HFF-Myc (cell line): ENCODE measurements at regions not wholly inside any gene's neighbourhood (a gene's known extent, or its start where the extent isn't known, plus 50 kb on each side); places are given as distances from the start of the nearest gene placed in this dataset.

ENCODE experiments used
- DNase-seq: peaks from one replicate; pipeline ENCODE4 v3.0.0-alpha.2; 2011; ENCODE audit warnings: low read depth; ENCODE audit errors: extremely low read depth
- H3K4me3 ChIP-seq: replicated peaks from 2 replicates; pipeline ENCODE4 v1.5.1; 2011; ENCODE audit warnings: low read depth, mild to moderate bottlenecking, control low read depth, low read length
- TF ChIP-seq, protein P1 (sequence below): IDR thresholded peaks from 2 replicates; pipeline ENCODE4 v1.5.1; 2012; ENCODE audit warnings: mild to moderate bottlenecking, low read depth, low read length, control low read depth; ENCODE audit errors: missing control alignments

DNA sequence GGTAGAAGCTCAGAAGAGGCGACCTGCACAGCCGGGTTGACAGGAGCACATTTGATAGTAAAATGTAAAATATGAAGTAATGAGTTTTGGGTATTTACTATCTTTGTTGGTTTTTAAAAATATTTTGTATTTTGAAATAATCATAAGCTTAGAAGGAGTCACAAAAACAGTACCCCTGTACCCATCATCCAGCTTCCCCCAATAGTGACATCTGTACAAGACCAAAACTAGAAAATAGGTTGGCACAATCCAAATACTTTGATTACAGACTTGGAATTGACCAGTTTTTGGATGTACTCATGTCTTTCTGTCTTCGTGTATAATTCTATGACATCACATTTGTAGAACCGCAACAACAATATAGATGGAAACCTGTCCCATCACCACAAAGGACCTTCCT, 413.1 kb upstream of the PODXL start:
- DNase-seq = no peak
- TF ChIP-seq, protein P1, sequence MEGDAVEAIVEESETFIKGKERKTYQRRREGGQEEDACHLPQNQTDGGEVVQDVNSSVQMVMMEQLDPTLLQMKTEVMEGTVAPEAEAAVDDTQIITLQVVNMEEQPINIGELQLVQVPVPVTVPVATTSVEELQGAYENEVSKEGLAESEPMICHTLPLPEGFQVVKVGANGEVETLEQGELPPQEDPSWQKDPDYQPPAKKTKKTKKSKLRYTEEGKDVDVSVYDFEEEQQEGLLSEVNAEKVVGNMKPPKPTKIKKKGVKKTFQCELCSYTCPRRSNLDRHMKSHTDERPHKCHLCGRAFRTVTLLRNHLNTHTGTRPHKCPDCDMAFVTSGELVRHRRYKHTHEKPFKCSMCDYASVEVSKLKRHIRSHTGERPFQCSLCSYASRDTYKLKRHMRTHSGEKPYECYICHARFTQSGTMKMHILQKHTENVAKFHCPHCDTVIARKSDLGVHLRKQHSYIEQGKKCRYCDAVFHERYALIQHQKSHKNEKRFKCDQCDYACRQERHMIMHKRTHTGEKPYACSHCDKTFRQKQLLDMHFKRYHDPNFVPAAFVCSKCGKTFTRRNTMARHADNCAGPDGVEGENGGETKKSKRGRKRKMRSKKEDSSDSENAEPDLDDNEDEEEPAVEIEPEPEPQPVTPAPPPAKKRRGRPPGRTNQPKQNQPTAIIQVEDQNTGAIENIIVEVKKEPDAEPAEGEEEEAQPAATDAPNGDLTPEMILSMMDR = no peak
- H3K4me3 ChIP-seq = no peak overlapping the region

DNA sequence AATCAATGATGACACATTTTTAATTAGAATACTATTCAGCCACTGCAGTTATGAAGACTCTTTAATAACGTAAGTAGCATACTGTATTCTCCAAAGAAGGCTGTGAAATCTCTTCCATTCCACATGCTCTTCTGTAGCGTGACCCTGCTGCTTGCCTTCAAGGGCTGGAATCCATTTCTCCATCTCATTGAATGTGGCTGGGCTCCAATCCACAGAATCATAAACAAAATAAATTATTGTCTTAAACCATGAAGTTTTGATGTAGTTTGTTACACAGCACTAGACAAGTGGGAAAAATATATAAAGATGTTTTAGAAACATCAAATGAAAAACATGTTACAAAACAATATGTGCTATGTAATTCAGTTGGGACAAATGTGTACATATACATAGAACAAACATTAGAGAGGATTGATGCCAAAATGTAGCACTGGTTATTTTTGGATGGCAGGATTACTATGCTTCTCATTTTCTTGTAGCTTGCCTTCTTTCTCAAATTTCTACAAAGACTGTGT, 410.8 kb upstream of the PODXL start:
- no peak overlapping the region for H3K4me3 ChIP-seq
- no peak for DNase-seq
- TF ChIP-seq, protein P1 = no peak

DNA sequence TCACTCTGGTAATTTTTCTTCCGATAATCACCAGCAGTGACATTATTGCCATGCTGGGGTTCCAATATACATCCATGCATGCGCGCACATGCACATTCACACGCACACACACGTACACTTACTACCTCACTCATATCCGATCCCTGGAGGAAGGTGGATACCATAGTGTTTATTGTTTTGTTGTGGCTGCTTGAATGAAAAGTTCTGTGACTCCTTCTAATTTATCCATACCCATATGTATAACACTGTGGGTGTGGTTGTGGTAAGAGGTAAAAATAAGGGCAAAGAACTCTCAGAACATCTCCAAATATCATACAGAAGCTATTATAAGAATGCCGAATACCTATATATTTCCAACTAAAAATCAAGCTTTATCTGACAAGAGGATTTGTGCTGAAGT, 407.8 kb upstream of the PODXL start:
- no peak for DNase-seq
- TF ChIP-seq, protein P1 = no peak
- H3K4me3 ChIP-seq = no peak overlapping the region

DNA sequence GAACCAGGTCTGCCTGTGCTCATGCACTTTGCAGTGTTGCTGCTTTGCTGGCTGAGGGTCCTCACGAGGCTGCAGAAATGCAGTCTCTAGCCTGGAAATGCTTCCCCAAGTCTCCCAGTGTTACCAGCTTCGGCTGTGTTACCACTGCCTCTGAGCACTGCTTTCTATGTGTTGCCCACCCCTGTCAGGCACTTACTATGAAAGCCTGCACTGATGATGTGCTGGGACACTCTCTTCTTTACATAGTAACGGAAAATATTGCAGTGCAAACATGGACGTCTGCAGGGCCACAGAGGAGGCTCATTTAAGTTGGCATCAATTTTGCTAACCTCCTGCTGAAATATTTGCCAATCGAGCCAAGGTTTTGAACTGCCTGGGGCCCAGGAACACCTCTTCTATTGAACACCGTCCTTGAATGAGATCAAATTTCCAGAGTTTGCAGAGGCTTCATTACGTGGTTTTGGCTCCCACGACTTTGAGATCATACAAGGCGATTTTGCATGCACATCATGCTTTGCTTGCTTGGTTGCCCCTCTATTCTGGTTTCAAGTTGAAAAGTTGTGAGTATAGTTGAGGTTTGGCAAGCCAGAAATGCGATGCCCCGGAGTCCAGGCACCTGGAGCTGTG, 404.7 kb upstream of the PODXL start:
- TF ChIP-seq, protein P1 = no peak
- H3K4me3 ChIP-seq = no peak overlapping the region

DNA sequence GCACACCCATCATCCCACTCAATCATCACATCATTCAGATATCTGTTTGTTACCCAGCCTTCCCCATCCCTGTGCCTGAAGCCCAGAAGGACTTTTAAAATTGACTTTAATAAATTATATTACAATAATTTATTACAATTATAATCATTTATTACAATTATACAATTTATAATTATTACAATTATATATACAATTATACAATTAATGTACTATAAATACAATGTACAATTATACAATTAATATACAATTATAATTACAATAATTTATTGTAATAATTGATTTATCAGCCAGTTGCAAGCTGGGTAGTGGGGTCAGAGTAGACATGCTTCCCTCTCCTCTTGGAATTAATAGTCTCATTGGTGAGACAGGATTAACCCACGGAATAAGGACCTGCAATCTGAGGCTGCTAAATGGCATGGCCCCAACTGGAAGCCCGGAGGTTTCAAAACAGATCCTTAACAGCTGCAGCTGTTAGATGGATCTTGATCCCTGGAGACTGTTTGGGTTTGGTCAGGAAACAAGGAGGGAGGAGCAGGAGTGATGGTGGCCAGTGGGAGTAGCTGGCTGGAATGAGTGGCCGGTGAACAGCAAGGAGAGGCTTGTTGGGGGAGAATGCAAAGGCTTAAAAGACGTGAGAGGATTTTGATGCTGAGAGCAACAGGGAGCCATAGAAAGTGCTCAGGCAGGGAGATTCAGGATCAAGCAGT, 402.8 kb upstream of the PODXL start:
- H3K4me3 ChIP-seq = no peak overlapping the region
- TF ChIP-seq, protein P1 = no peak
- no peak for DNase-seq

More for the DNA sequence above, 404.7 kb upstream of the PODXL start:
- no peak for DNase-seq

DNA sequence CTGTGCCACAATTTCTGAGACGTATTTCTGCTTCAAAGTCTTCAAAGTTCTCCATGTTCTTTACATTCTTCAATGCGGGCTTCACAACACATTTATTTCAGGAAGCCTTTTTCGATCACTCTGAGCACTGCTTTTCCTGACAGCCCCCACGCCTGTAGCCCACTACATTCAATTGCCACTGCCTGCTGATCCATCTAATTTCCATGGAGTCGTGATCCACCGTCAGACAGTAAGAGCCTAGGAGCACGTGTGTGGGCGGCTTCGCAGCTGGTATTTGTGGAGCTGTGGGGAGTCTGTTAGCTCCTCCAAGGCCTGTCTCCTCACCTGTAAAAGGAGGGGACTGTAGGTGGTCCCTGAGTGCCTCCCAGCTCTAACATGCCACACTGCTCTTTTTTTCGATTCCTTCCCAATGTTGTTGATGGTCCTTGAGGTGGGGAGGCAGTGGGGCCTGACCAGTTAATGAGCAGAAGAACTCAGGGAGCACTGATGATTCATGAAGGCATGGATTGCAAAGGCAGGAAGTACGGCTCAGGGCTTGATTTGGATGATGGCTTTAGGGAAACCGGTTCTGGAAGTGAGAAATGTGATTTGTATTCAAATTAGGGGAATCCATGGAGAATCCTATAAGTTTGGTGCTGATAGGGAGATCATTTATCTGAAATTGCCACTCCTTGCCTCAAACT, 401.1 kb upstream of the PODXL start:
- no peak for DNase-seq
- TF ChIP-seq, protein P1 = no peak
- no peak overlapping the region for H3K4me3 ChIP-seq
